GM12864 (cell line): ENCODE measurements at regions not wholly inside any gene's neighbourhood (a gene's known extent, or its start where the extent isn't known, plus 50 kb on each side); places are given as distances from the start of the nearest gene placed in this dataset.

Experiments used
- DNase-seq: peaks from one replicate; pipeline ENCODE4 v3.0.0-alpha.2; 2011; ENCODE audit warnings: low read depth
- H3K4me3 ChIP-seq: 2 replicates; pipeline ENCODE4 v1.5.1; 2011; ENCODE audit warnings: mild to moderate bottlenecking, low read depth, low read length, control low read depth
- CTCF ChIP-seq: IDR thresholded peaks from 2 replicates; pipeline ENCODE4 v1.5.1; 2011; ENCODE audit warnings: low read depth, mild to moderate bottlenecking, moderate library complexity, low read length, control low read depth, inconsistent platforms; ENCODE audit errors: missing control alignments

GRCh38 chr11:133740963-133741362 is 104.3 kb downstream of the SPATA19 start:
- no peak for DNase-seq
- no peak overlapping the region for H3K4me3 ChIP-seq
- no peak for TF ChIP-seq CTCF

GRCh38 chr11:133739481-133739880 is 105.8 kb downstream of the SPATA19 start:
- no peak for TF ChIP-seq CTCF
- no peak for DNase-seq

GRCh38 chr11:133738624-133739023 is 106.7 kb downstream of the SPATA19 start:
- no peak for DNase-seq
- no peak for TF ChIP-seq CTCF
- no peak overlapping the region for H3K4me3 ChIP-seq

More at GRCh38 chr11:133739481-133739880, 105.8 kb downstream of the SPATA19 start:
- H3K4me3 ChIP-seq = no peak overlapping the region

GRCh38 chr11:133733631-133734030 is 111.7 kb downstream of the SPATA19 start:
- DNase-seq = no peak
- TF ChIP-seq CTCF = no peak
- H3K4me3 ChIP-seq = no peak overlapping the region

GRCh38 chr11:133732109-133732674 is 113.1 kb downstream of the SPATA19 start:
- H3K4me3 ChIP-seq = no peak overlapping the region
- no peak for DNase-seq
- TF ChIP-seq CTCF = no peak

GRCh38 chr11:133727774-133728173 is 117.5 kb downstream of the SPATA19 start:
- DNase-seq = no peak
- H3K4me3 ChIP-seq = no peak overlapping the region
- no peak for TF ChIP-seq CTCF

GRCh38 chr11:133726542-133726941 is 118.8 kb downstream of the SPATA19 start:
- DNase-seq = no peak
- TF ChIP-seq CTCF = no peak
- no peak overlapping the region for H3K4me3 ChIP-seq
